Upper lobe of left lung (tissue), 4 donors: ENCODE measurements at regions not wholly inside any gene's neighbourhood (a gene's known extent, or its start where the extent isn't known, plus 50 kb on each side); places are given as distances from the start of the nearest gene placed in this dataset.

Experiments used
- CTCF ChIP-seq, 6 experiments: fragments of 450-650 bp in 4 of 6; fragments of 200-600 bp in 2 of 6; sonication (generic) in 2 of 6; IDR thresholded peaks; one replicate each; pipeline ENCODE4 v1.5.1; 2016 to 2019; ENCODE audit warnings: antibody characterized with exemption in 6 of 6
- POLR2A ChIP-seq, 4 donors: fragments of 450-650 bp; IDR thresholded peaks; one replicate each; pipeline ENCODE4 v1.5.1; 2016 to 2017; ENCODE audit warnings: antibody characterized with exemption in 4 of 4, mild to moderate bottlenecking in 2 of 4

- TF ChIP-seq CTCF (IDR thresholded peaks at IDR 0.05) (no peak), POLR2A (IDR thresholded peaks at IDR 0.05) (no peak)
These were observed 617.2 kb upstream of the ADGRL2 start for GRCh38 chr1:81183553-81183952.
